Breast epithelium (tissue), 4 donors: ENCODE measurements at regions not wholly inside any gene's neighbourhood (a gene's known extent, or its start where the extent isn't known, plus 50 kb on each side); places are given as distances from the start of the nearest gene placed in this dataset.

Experiments used
- DNase-seq, 2 donors: peaks; one replicate each; pipeline ENCODE4 v3.0.0-alpha.2; 2019; ENCODE audit warnings: low spot score in 2 of 2
- H3K27ac ChIP-seq, 2 donors: fragments of 200-600 bp; sonication (generic) in 1 of 2; one replicate each; pipeline ENCODE4 v1.5.1; 2016 to 2019; ENCODE audit warnings: mild to moderate bottlenecking in 1 of 2
- H3K27me3 ChIP-seq, 2 donors: fragments of 200-600 bp; sonication (generic) in 1 of 2; one replicate each; pipeline versions ENCODE4 v1.5.1 to v1.6.0; 2017 to 2019; ENCODE audit warnings: control low read depth in 1 of 2, mild to moderate bottlenecking in 1 of 2
- H3K36me3 ChIP-seq: fragments of 200-600 bp; one replicate; pipeline ENCODE4 v1.5.1; 2019
- H3K4me1 ChIP-seq, 2 donors: fragments of 200-600 bp; sonication (generic); one replicate each; pipeline ENCODE4 v1.5.1; 2016 to 2019; ENCODE audit warnings: control low read depth in 1 of 2
- H3K4me3 ChIP-seq, 3 donors: fragments of 200-600 bp; sonication (generic); 1 replicate in 2 of 3; 2 replicates in 1 of 3; pipeline ENCODE4 v1.5.1; 2016 to 2019; ENCODE audit warnings: mild to moderate bottlenecking in 3 of 3, moderate library complexity in 2 of 3
- H3K9me3 ChIP-seq, 2 donors: fragments of 200-600 bp; sonication (generic) in 1 of 2; one replicate each; pipeline ENCODE4 v1.5.1; 2016 to 2019; ENCODE audit warnings: control low read depth in 1 of 2
- CTCF ChIP-seq, 3 donors: fragments of 450-650 bp; IDR thresholded peaks; one replicate each; pipeline ENCODE4 v1.5.1; 2016 to 2017; ENCODE audit warnings: antibody characterized with exemption in 3 of 3, mild to moderate bottlenecking in 3 of 3, moderate library complexity in 3 of 3
- POLR2A ChIP-seq: fragments of 450-650 bp; IDR thresholded peaks from one replicate; pipeline ENCODE4 v1.6.1; 2016; ENCODE audit warnings: antibody characterized with exemption, mild to moderate bottlenecking, moderate library complexity
- POLR2AphosphoS5 ChIP-seq, 3 donors: sonication (generic); formaldehyde crosslinking; IDR thresholded peaks; one replicate each; pipeline ENCODE4 v1.6.1; 2017; ENCODE audit warnings: antibody characterized with exemption in 3 of 3
- intact Hi-C: fragments of 100-400 bp; cut with DNase I; formaldehyde crosslinking; loops from one replicate; pipeline ENCODE4 v1.15.1; 2023; ENCODE audit warnings: low total_unique reads

DNA sequence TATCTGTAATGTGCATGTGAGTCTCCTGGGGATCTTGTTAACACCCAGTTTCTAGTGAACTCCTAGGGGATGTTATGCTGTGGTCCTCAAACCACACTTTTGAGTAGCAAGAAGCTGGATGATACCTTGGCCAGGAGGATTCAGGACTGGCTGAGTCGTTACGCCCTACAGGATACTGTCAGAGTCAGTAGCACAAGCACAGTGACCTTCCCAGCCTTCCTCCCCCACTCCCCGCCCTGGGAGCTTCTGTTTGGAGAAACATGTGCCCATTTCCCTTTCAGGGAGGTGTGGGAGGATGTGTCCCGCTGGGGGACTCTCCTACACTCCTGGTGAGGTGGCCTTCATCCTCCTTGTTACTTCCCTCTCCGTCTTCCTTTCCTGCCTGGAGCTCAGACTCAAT, 76.4 kb upstream of the TRPM1 start:
- Histone ChIP-seq H3K27me3 (no peaks in the 10 kb centered on the region), H3K9me3 (peaks cover 14 to 18% of the 10 kb centered on the region in 2 donors), H3K4me1 (no peaks in the 10 kb centered on the region), H3K4me3 (no peak overlapping the region), H3K27ac (no peak overlapping the region), H3K36me3 (no peaks in the 10 kb centered on the region)
- DNase-seq: no peak
- TF ChIP-seq POLR2AphosphoS5 (IDR thresholded peaks at IDR 0.05) (no peak), POLR2A (no peak), CTCF (IDR thresholded peaks at IDR 0.05) (no peak)
- intact Hi-C loops: no loop called here

DNA sequence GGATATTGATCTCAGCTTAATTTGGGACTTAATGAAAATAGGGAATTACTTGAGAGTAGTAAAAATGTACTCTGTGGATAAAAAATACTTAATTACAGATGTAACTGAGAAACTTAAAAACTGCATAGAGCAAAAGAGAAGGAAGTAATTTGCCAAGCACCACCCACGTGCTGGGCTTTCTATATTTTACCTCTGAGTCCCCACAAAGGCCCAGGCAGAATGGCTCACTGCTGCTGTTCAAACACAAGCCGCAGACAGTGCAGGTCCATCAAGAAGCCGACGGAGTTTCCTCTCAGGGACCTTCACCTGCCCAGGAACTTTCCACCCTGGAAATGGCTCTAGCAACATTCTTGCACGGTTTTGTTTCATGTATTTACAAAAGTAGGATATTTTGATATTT, 77.2 kb upstream of the TRPM1 start:
- Histone ChIP-seq H3K36me3 (no peaks in the 10 kb centered on the region), H3K27me3 (no peaks in the 10 kb centered on the region), H3K9me3 (peaks cover 14 to 18% of the 10 kb centered on the region in 2 donors), H3K4me3 (no peak overlapping the region), H3K4me1 (no peaks in the 10 kb centered on the region), H3K27ac (no peak overlapping the region)
- no peak for DNase-seq
- no peak for TF ChIP-seq POLR2A
- TF ChIP-seq POLR2AphosphoS5 (IDR thresholded peaks at IDR 0.05): no peak
- no peak for TF ChIP-seq CTCF (IDR thresholded peaks at IDR 0.05)
- intact Hi-C loops: no loop called here

GRCh38 chr15:31179693-31180092, 78.2 kb upstream of the TRPM1 start:
- no peak for DNase-seq
- no peaks in the 10 kb centered on the region for H3K27me3 ChIP-seq
- no peaks in the 10 kb centered on the region for H3K36me3 ChIP-seq
- peaks cover 14 to 18% of the 10 kb centered on the region in 2 donors for H3K9me3 ChIP-seq
- no peak overlapping the region for H3K27ac ChIP-seq
- intact Hi-C loops: no loop called here
- TF ChIP-seq POLR2A (no peak), CTCF (IDR thresholded peaks at IDR 0.05) (no peak), POLR2AphosphoS5 (IDR thresholded peaks at IDR 0.05) (no peak)
- no peaks in the 10 kb centered on the region for H3K4me1 ChIP-seq
- H3K4me3 ChIP-seq: no peak overlapping the region

DNA sequence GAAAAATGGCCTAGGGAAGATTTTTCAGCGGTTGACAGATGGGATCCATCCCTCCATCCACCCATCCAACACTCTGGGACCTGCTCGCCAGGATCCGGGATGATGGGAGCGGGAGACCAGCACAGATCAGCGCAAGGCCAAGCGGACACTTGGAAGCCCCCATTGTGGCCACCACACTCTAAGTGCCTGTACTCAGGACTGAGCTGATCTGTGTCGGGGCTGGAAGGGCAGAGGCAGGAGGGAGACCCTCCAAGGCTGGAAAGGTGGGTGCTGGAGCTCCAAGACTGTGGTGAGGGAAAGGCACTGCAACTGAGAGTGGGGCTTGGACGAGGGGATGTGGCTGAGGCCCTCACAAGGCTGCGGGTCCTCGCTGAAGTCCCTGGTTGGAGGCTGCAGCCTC, 91.8 kb upstream of the TRPM1 start:
- no peak overlapping the region for H3K27ac ChIP-seq
- no peaks in the 10 kb centered on the region for H3K27me3 ChIP-seq
- H3K9me3 ChIP-seq: peaks cover 0 to 21% of the 10 kb centered on the region in 2 donors
- H3K36me3 ChIP-seq: no peaks in the 10 kb centered on the region
- DNase-seq: no peak
- no peak overlapping the region for H3K4me3 ChIP-seq
- intact Hi-C loops: no loop called here
- TF ChIP-seq CTCF (IDR thresholded peaks at IDR 0.05) (no peak), POLR2AphosphoS5 (IDR thresholded peaks at IDR 0.05) (no peak), POLR2A (no peak)
- H3K4me1 ChIP-seq: no peaks in the 10 kb centered on the region

DNA sequence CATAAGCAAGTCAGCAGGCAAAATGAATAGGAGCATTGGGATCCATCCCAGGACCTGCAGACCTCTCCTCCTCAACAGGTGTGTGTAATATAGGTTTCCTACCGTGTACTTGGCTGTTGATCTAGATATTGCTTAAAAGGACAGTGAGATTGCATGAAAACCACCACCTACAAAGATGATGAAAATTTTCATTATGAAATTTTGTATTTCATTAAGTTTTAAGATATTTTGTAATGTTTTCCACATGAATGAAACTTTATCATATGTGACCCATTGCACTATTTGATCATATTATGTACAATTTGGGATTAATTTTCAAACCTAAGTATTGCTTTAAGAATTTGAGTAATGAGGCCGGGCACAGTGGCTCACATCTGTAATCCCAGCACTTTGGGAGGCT, 94.3 kb upstream of the TRPM1 start:
- no peak for TF ChIP-seq POLR2AphosphoS5 (IDR thresholded peaks at IDR 0.05)
- TF ChIP-seq POLR2A: no peak
- no peak for TF ChIP-seq CTCF (IDR thresholded peaks at IDR 0.05)
- Histone ChIP-seq H3K27ac (no peak overlapping the region), H3K4me3 (no peak overlapping the region), H3K27me3 (no peaks in the 10 kb centered on the region), H3K4me1 (no peaks in the 10 kb centered on the region), H3K36me3 (no peaks in the 10 kb centered on the region), H3K9me3 (no peaks in the 10 kb centered on the region)
- no peak for DNase-seq
- intact Hi-C loops: no loop called here
